GM12865 (cell line): ENCODE measurements at regions not wholly inside any gene's neighbourhood (a gene's known extent, or its start where the extent isn't known, plus 50 kb on each side); places are given as distances from the start of the nearest gene placed in this dataset.

Source experiments
- DNase-seq: peaks from one replicate; pipeline ENCODE4 v3.0.0; 2010; ENCODE audit warnings: low read depth
- H3K4me3 ChIP-seq: 2 replicates; pipeline ENCODE4 v1.5.1; 2011; ENCODE audit warnings: mild to moderate bottlenecking, low read depth, low read length, control low read depth
- CTCF ChIP-seq: IDR thresholded peaks from 2 replicates; pipeline ENCODE4 v1.5.1; 2011; ENCODE audit warnings: low read length, control low read depth, low read depth, inconsistent platforms; ENCODE audit not compliant: insufficient read depth; ENCODE audit errors: missing control alignments

- no peak overlapping the region for H3K4me3 ChIP-seq
- no peak for TF ChIP-seq CTCF
- no peak for DNase-seq
Measured at GRCh38 chr12:24537083-24537860, 411.6 kb downstream of the BCAT1 start.

GRCh38 chr12:24535334-24536069, 413.4 kb downstream of the BCAT1 start:
- no peak for DNase-seq
- no peak for TF ChIP-seq CTCF
- no peak overlapping the region for H3K4me3 ChIP-seq

- TF ChIP-seq CTCF: no peak
- H3K4me3 ChIP-seq: no peak overlapping the region
- no peak for DNase-seq
Measured at GRCh38 chr12:24534622-24535021, 414.3 kb downstream of the BCAT1 start.

GRCh38 chr12:24533716-24534352, 415.1 kb downstream of the BCAT1 start:
- DNase-seq: no peak
- TF ChIP-seq CTCF: no peak

GRCh38 chr12:24530689-24531088, 418.2 kb downstream of the BCAT1 start:
- no peak overlapping the region for H3K4me3 ChIP-seq
- DNase-seq: no peak
- TF ChIP-seq CTCF: no peak

More at GRCh38 chr12:24533716-24534352, 415.1 kb downstream of the BCAT1 start:
- no peak overlapping the region for H3K4me3 ChIP-seq

GRCh38 chr12:24527102-24527501, 421.8 kb downstream of the BCAT1 start:
- no peak for TF ChIP-seq CTCF
- H3K4me3 ChIP-seq: no peak overlapping the region
- DNase-seq: no peak
